ENCODE measurements at regions not wholly inside any gene's neighbourhood (a gene's known extent, or its start where the extent isn't known, plus 50 kb on each side); places are given as distances from the start of the nearest gene placed in this dataset.

DNA sequence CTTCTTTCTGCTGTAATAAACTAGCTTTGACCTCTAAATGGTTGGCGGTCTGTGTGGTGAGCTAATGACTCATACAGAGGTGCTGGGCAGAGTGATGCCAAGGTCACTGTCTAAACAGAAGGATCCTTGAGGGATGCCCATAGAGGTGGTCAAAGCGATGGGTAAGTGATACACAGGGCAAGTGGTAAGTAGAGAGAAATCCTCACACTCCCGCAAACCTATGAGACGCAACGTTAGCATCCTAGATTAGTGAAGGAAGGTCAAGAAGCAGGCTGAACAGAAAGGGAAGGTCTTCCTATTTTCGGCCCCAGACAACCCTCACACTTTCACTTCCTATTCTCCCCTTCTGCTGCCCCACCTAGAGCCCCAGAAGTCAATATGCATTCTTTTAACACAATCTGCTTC lies 65.6 kb upstream of the SESN3 start:
- TF ChIP-seq YY1 (IDR thresholded peaks at IDR 0.05; ENCODE audit: low read depth) (no peak), CEBPB (IDR thresholded peaks at IDR 0.05) (no peak), ZBTB7A (IDR thresholded peaks at IDR 0.05; ENCODE audit: low read depth) (no peak), CREB1 (IDR thresholded peaks at IDR 0.05; ENCODE audit: low read depth) (no peak), TCF12 (IDR thresholded peaks at IDR 0.05; ENCODE audit: low read depth) (no peak), EP300 (IDR thresholded peaks at IDR 0.05; ENCODE audit: borderline replicate concordance) (no peak), NFIC (IDR thresholded peaks at IDR 0.05) (no peak), EGR1 (IDR thresholded peaks at IDR 0.05) (no peak), TEAD4 (IDR thresholded peaks at IDR 0.05) (no peak), TAF1 (IDR thresholded peaks at IDR 0.05; ENCODE audit: low read depth) (no peak), RAD21 (IDR thresholded peaks at IDR 0.05; ENCODE audit: low read depth) (no peak), FOXM1 (IDR thresholded peaks at IDR 0.05; ENCODE audit: borderline replicate concordance, low read depth) (no peak)
- TF ChIP-seq, protein P1, sequence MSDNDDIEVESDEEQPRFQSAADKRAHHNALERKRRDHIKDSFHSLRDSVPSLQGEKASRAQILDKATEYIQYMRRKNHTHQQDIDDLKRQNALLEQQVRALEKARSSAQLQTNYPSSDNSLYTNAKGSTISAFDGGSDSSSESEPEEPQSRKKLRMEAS (IDR thresholded peaks at IDR 0.05): no peak
- TF ChIP-seq, protein P2, sequence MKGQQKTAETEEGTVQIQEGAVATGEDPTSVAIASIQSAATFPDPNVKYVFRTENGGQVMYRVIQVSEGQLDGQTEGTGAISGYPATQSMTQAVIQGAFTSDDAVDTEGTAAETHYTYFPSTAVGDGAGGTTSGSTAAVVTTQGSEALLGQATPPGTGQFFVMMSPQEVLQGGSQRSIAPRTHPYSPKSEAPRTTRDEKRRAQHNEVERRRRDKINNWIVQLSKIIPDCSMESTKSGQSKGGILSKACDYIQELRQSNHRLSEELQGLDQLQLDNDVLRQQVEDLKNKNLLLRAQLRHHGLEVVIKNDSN (IDR thresholded peaks at IDR 0.05): no peak
- TF ChIP-seq, protein P3, sequence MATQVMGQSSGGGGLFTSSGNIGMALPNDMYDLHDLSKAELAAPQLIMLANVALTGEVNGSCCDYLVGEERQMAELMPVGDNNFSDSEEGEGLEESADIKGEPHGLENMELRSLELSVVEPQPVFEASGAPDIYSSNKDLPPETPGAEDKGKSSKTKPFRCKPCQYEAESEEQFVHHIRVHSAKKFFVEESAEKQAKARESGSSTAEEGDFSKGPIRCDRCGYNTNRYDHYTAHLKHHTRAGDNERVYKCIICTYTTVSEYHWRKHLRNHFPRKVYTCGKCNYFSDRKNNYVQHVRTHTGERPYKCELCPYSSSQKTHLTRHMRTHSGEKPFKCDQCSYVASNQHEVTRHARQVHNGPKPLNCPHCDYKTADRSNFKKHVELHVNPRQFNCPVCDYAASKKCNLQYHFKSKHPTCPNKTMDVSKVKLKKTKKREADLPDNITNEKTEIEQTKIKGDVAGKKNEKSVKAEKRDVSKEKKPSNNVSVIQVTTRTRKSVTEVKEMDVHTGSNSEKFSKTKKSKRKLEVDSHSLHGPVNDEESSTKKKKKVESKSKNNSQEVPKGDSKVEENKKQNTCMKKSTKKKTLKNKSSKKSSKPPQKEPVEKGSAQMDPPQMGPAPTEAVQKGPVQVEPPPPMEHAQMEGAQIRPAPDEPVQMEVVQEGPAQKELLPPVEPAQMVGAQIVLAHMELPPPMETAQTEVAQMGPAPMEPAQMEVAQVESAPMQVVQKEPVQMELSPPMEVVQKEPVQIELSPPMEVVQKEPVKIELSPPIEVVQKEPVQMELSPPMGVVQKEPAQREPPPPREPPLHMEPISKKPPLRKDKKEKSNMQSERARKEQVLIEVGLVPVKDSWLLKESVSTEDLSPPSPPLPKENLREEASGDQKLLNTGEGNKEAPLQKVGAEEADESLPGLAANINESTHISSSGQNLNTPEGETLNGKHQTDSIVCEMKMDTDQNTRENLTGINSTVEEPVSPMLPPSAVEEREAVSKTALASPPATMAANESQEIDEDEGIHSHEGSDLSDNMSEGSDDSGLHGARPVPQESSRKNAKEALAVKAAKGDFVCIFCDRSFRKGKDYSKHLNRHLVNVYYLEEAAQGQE (IDR thresholded peaks at IDR 0.05; ENCODE audit: low read depth): no peak

DNA sequence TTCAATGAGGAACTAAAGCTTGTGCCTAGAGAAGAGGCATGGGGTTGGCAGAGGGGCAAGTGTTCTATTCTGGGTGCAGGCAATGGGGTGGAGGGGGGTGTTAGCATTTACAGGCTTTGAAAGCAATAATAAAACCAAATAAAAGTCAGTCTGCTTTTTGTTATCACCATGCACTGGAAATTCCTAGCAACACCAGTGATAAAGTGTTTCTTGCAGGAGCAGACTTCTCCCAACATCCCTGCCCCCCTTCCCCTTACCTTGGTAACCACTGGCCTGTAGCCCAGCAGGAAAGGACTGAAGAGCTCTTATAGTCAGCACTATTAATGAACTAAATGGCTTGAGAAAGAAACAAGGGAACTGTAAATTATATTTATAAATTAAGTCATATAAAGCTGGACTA lies 65.2 kb upstream of the SESN3 start:
- TF ChIP-seq CREB1 (IDR thresholded peaks at IDR 0.05; ENCODE audit: low read depth) (no peak), YY1 (IDR thresholded peaks at IDR 0.05; ENCODE audit: low read depth) (no peak), TAF1 (IDR thresholded peaks at IDR 0.05; ENCODE audit: low read depth) (no peak), RAD21 (IDR thresholded peaks at IDR 0.05; ENCODE audit: low read depth) (no peak), CEBPB (IDR thresholded peaks at IDR 0.05) (no peak), NFIC (IDR thresholded peaks at IDR 0.05) (no peak), ZBTB7A (IDR thresholded peaks at IDR 0.05; ENCODE audit: low read depth) (no peak), FOXM1 (IDR thresholded peaks at IDR 0.05; ENCODE audit: borderline replicate concordance, low read depth) (no peak), EP300 (IDR thresholded peaks at IDR 0.05; ENCODE audit: borderline replicate concordance) (no peak), EGR1 (IDR thresholded peaks at IDR 0.05) (no peak), TEAD4 (IDR thresholded peaks at IDR 0.05) (no peak), TCF12 (IDR thresholded peaks at IDR 0.05; ENCODE audit: low read depth) (no peak)
- TF ChIP-seq, protein P3 (IDR thresholded peaks at IDR 0.05; ENCODE audit: low read depth): no peak
- TF ChIP-seq, protein P2 (IDR thresholded peaks at IDR 0.05): no peak
- TF ChIP-seq, protein P1 (IDR thresholded peaks at IDR 0.05): no peak

DNA sequence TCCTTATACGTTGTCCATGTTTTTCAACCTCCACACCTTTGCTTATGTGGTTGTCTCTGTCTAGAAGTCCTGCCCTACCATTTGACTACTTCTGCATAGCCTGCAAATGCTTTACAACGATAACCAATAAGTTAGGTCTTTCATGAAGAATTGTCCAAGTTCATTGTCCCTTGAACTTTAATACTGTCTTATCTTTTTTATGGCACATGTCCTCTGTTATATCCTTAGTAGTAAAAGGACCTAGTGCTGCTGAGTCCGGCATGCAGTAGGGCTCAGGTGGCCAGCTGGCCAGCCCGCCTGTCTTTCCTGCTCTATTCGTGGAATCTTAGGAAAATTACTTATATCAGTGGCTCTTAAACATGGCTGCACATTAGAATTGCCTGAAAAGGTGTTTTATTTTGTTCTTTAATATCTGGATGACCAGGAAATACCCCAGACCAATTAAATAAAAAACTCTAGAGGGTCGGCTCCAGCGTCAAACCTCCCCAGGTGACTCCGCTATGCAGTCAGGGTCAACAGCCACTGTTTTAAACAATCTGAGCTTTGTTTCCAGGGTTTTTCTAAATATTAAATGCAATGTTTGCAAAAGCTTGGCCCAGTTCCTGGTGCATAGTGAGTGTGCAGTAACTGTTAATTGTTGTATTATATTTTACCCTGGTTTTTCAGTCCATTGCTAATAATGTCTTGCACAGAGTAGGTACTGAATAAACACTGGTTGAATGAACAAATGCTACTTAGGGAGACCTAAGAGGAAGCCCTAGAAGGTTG lies 64.6 kb upstream of the SESN3 start:
- no peak for TF ChIP-seq ZBTB7A (IDR thresholded peaks at IDR 0.05; ENCODE audit: low read depth)
- no peak for TF ChIP-seq CREB1 (IDR thresholded peaks at IDR 0.05; ENCODE audit: low read depth)
- TF ChIP-seq FOXM1 (IDR thresholded peaks at IDR 0.05; ENCODE audit: borderline replicate concordance, low read depth): no peak
- no peak for TF ChIP-seq TCF12 (IDR thresholded peaks at IDR 0.05; ENCODE audit: low read depth)
- TF ChIP-seq YY1 (IDR thresholded peaks at IDR 0.05; ENCODE audit: low read depth): no peak
- no peak for TF ChIP-seq NFIC (IDR thresholded peaks at IDR 0.05)
- no peak for TF ChIP-seq TEAD4 (IDR thresholded peaks at IDR 0.05)
- no peak for TF ChIP-seq RAD21 (IDR thresholded peaks at IDR 0.05; ENCODE audit: low read depth)
- no peak for TF ChIP-seq EGR1 (IDR thresholded peaks at IDR 0.05)
- TF ChIP-seq, protein P3 (IDR thresholded peaks at IDR 0.05; ENCODE audit: low read depth): no peak
- no peak for TF ChIP-seq EP300 (IDR thresholded peaks at IDR 0.05; ENCODE audit: borderline replicate concordance)
- no peak for TF ChIP-seq TAF1 (IDR thresholded peaks at IDR 0.05; ENCODE audit: low read depth)
- TF ChIP-seq, protein P2 (IDR thresholded peaks at IDR 0.05): no peak
- no peak for TF ChIP-seq CEBPB (IDR thresholded peaks at IDR 0.05)
- TF ChIP-seq, protein P1 (IDR thresholded peaks at IDR 0.05): no peak
